HG03521 (cell line): ENCODE measurements at regions not wholly inside any gene's neighbourhood (a gene's known extent, or its start where the extent isn't known, plus 50 kb on each side); places are given as distances from the start of the nearest gene placed in this dataset.

ENCODE experiments used
- ATAC-seq: cut with Tn5 transposase; IDR thresholded peaks from one replicate; pipeline ENCODE4 v1.9.1; 2021; ENCODE audit warnings: mild to moderate bottlenecking, moderate library complexity; ENCODE audit not compliant: unreplicated experiment

- no peak for ATAC-seq
These were observed 282.6 kb upstream of the PPARGC1A start for GRCh38 chr4:24172406-24172805.

- no peak for ATAC-seq
These were observed 280.1 kb upstream of the PPARGC1A start for GRCh38 chr4:24169956-24170355.

GRCh38 chr4:24168658-24169057 is 278.8 kb upstream of the PPARGC1A start:
- no peak for ATAC-seq

GRCh38 chr4:24166501-24166900 is 276.7 kb upstream of the PPARGC1A start:
- ATAC-seq: no peak

- ATAC-seq: no peak
These were observed 274.9 kb upstream of the PPARGC1A start for GRCh38 chr4:24164797-24165196.

GRCh38 chr4:24164054-24164693 is 274.3 kb upstream of the PPARGC1A start:
- ATAC-seq: no peak

GRCh38 chr4:24163314-24163713 is 273.5 kb upstream of the PPARGC1A start:
- ATAC-seq: no peak

GRCh38 chr4:24160358-24160757 is 270.5 kb upstream of the PPARGC1A start:
- ATAC-seq: no peak

- ATAC-seq: no peak
These were observed 268.2 kb upstream of the PPARGC1A start for GRCh38 chr4:24158031-24158430.

GRCh38 chr4:24150034-24150433 is 260.2 kb upstream of the PPARGC1A start:
- ATAC-seq: no peak

GRCh38 chr4:24146127-24146526 is 256.3 kb upstream of the PPARGC1A start:
- ATAC-seq: no peak

- no peak for ATAC-seq
These were observed 255.7 kb upstream of the PPARGC1A start for GRCh38 chr4:24145591-24145990.

- ATAC-seq: no peak
These were observed 254.5 kb upstream of the PPARGC1A start for GRCh38 chr4:24144381-24144780.

GRCh38 chr4:24143741-24144140 is 253.9 kb upstream of the PPARGC1A start:
- no peak for ATAC-seq

GRCh38 chr4:24141836-24142235 is 252.0 kb upstream of the PPARGC1A start:
- no peak for ATAC-seq

GRCh38 chr4:24140892-24141291 is 251.0 kb upstream of the PPARGC1A start:
- no peak for ATAC-seq

GRCh38 chr4:24137671-24138601 is 248.1 kb upstream of the PPARGC1A start:
- ATAC-seq: no peak

- no peak for ATAC-seq
These were observed 242.3 kb upstream of the PPARGC1A start for GRCh38 chr4:24131954-24132673.

GRCh38 chr4:24130637-24131036 is 240.8 kb upstream of the PPARGC1A start:
- no peak for ATAC-seq

GRCh38 chr4:24126776-24127175 is 236.9 kb upstream of the PPARGC1A start:
- ATAC-seq: no peak

- ATAC-seq: no peak
These were observed 231.7 kb upstream of the PPARGC1A start for GRCh38 chr4:24121395-24122175.
